Stimulated activated CD4-positive, alpha-beta T cell treated with anti-CD3 and anti-CD28 coated beads, Interleukin-2, amount 100 ng/mL, for 48 hours (primary cell): ENCODE measurements at regions not wholly inside any gene's neighbourhood (a gene's known extent, or its start where the extent isn't known, plus 50 kb on each side); places are given as distances from the start of the nearest gene placed in this dataset.
"Not testable (repeated sequence)": the region's sequence is repeated elsewhere in the genome, so short reads cannot be mapped to it uniquely, and the experiment has no call there.

Experiments
- DNase-seq, 2 donors: peaks; one replicate each; pipeline ENCODE4 v3.0.0-alpha.2; 2020

DNA sequence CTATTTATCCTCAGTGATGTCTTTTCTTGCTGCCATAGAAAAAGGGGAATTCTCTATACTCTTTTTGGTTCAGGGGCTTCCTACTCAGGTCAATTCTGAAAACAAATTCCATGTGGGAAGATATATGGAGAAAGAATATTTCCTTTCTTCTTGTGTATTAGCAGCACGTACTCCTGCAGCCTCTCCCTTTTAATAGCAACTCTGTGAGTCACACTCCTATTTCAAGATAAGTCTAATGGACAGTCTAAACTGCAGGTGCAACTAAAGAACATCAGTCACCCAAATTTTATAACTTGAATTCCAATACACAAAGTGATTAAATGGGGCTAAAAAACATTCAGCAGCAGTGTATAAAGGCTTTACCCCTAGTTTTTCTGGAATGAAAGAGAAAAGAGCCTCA is 942.2 kb downstream of the CNTNAP5 start:
- DNase-seq, result no peak

DNA sequence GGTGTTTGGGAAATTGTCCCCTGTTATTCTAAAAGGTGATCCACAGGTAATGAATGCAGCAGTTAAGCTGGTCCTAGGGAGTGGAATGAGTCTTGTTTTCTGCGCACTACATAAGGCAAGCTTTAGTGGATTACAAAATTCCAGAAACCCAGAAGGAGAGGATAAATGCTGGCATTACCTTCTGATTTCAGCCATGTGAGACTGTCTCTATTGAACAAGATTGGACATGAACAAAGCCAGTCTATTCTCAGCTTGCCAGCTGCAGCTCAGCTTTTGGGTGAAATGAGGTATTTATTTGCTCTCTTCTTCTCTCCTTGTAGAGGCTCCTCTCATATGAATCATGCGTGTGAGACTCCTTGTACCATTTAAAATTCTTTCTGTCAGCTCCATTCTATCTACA is 944.9 kb downstream of the CNTNAP5 start:
- no peak for DNase-seq

DNA sequence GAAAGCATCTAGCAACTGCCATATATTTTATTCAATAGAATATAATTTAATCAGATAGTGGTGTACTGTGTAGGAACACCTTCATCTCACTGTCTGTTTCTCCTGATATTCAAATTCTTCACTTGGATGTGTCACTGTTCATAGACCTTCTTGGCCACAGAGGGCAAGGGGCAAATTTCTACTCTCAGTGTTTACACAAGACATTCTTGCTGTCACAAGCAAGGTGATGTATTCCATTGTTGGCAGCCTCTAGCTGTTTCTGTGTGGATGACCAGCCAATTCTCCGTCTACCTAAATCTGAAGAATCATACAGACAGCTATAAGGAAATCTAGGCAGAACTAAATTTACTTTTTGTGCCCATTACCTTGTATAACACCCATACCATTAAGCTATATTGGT is 948.3 kb downstream of the CNTNAP5 start:
- no peak for DNase-seq

DNA sequence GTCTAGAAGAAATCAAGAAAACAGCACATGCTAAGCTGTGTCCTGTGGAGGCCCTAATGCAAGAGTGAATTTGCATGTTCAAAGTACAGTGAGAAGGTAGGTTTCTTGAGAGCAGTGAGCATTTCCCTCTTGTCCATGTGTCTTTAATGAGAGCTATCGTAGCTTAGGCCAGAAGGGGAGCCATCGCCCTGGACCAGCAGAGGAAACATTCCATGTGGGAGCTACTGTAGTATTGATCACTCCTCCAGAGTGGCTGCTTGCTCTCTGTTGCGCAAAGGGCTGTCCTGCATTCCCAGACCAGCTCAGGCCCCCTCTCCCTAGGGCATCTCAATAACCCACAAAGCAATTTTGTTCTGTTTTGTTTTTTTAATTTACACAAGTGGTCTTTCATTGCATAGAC is 950.1 kb downstream of the CNTNAP5 start:
- DNase-seq, result no peak

DNA sequence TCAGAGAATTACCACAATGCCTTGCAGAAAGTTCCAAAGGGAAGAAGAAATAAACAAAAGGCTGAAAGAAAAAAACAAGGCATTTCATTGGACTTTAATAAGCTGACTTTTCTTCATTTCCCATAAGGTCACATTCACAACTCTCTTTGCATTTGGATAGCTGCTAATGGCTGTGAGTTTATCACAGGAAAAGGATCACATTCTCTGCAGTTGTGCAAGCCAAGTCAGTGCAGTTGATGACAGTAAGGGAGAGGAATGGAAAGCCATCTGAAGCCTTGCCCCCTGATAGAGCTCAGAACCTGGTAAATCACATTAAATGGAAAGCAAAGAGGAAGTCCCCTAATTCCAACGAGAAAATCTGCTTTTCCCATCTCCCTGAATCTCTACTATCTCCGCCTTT is 950.6 kb downstream of the CNTNAP5 start:
- DNase-seq, result no peak

DNA sequence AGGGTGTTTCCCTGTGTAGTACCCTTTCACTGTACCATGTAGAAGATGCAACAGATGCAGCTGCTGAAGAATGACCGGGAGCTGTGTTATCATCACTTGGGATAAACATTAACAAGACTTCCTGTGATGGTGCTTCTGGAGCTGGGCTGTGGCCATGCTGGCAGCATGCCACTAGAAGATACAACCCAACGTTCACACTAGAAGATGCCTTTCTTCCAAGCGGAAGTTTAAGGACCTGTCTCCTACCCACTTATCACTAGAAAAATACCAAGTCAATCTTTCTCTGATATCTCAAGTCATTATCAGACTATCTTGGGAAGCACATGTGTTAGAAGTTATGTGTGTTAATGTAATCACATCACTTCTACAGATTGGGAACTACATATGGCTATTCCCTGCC is 953.5 kb downstream of the CNTNAP5 start:
- no peak for DNase-seq

DNA sequence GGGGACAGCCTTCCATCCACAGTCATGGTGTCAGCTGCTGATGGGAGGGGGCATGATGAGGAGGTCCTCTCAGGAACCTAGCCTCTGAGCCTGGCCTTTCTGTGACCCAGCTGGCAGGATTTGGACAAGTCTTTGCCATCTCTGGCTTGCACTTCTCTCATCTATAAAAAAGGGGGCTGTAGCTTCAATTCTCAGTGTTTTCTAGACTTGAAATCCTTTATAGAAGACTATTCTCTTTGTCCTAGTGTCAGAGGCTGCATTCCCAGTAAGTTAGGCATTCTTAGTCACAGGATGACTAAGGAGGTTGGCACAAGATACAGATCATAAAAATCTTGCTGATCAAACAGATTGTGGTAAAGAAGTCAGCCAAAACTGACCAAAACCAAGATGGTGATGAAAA is 958.5 kb downstream of the CNTNAP5 start:
- no peak for DNase-seq

DNA sequence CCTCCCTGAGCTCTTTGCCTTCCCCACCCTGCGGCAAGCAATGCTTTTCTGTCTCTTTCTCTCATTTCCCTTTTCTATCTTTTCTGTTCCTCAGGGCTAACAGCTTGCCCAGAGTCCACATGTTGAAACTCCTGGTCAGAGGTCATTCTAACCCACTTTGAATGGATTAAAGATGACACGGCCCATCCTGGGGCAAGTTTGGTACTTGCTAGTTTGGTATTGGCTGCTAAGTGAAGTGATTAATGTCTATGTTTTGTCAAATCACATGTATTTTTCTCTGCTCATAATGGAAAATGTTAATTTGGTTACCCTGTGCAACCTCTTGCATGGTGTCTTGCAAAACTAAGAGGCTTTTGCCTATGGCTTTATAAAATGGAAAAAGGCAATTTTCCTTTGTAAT is 960.2 kb downstream of the CNTNAP5 start:
- DNase-seq, result no peak

DNA sequence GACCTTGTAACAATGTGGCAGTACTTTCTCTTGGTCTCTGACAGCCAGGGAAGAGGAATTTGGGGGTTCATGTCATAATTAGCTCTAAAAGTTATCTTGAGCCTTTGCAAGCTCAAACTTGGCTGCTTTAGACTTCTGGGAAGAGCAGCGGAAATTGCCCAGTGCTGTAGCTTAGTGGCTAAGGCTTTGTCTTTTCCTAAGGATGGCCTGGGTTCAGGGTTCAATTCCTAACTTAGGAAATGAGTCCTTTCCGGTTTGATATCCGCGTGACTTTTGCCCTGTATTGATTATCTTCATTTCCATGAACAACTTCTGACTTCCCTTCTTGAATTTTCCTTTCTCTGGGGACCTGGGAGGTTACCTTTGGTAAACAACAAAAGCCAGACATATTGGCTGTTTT is 961.0 kb downstream of the CNTNAP5 start:
- no peak for DNase-seq

DNA sequence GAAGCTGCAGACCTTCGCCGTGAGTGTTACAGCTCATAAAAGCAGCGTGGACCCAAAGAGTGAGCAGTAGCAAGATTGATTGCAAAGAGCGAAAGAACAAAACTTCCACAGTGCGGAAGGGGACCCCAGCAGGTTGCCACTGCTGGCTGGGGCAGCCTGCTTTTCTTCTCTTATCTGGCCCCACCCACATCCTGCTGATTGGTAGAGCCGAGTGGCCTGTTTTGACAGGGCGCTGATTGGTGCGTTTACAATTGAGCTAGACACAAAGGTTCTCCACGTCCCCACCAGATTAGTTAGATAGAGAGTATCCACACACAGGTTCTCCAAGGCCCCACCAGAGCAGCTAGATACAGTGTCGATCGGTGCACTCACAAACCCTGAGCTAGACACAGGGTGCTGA is 961.8 kb downstream of the CNTNAP5 start:
- DNase-seq, result not testable (repeated sequence)

DNA sequence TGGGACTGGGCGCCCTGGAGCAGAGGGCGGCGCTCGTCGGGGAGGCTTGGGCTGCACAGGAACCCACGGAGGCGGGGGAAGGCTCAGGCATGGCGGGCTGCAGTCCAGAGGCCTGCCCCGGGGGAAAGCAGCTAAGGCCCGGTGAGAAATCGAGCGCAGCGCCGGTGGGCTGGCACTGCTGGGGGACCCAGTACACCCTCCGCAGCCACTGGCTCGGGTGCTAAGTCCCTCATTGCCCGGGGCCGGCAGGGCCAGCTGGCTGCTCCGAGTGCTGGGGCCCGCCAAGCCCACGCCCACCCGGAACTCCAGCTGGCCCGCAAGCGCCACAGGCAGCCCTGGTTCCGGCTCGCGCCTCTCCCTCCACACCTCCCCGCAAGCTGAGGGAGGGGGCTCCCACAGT is 962.3 kb downstream of the CNTNAP5 start:
- not testable (repeated sequence) for DNase-seq

DNA sequence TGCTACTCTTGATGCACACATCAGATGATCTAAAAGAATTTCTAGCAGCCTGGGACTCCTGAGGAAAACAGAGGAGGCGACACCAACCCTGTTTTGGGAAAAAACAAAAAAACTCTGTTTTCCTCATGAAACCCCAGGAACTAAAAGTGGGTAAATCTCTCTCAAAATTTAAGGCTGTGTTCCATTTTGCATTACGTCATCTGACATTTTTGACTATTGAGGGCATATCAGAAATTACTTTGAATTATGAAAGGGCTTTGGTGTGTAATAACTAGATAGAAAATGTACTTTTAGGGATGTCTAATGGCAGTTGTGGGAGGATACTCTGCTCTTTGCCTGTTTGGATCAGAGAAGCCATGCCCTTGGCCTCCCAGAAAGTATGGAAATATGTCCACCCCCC is 963.0 kb downstream of the CNTNAP5 start:
- no peak for DNase-seq

DNA sequence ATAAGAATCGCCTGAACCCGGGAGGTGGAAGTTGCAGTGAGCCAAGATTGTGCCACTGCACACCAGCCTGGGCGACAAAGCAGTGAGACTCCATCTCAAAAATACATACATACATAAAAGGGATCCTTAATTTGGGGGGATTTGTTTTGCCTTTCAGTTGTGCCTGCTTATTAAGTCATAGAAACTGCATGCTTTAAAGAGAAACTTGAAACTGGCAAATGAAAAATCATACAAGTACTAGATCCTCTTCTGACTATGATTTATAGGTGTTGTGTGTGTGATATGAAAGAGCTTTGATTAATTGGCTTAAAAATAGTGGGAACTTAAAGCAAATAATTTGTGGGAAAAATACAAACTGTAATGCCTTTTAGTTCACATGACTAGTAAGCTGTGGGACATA is 963.7 kb downstream of the CNTNAP5 start:
- no peak for DNase-seq

DNA sequence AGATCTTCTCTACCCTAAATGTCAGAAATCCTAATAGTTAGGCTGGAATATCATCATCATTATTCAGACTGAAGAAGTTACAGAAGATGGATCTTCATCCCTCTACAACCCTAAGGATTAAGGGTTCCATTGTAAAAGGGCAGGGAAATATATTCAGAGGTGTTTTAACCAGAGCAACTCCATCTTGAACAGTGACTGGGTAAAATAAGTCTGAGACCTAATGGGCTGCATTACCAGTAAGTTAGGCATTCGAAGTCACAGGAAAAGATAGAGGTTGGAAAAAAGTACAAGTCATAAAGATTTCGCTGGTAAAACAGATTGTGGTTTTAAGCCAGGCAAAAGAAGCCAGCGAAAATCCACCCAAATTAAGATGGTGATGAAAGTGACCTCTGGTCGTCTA is 968.7 kb downstream of the CNTNAP5 start:
- DNase-seq, result no peak

DNA sequence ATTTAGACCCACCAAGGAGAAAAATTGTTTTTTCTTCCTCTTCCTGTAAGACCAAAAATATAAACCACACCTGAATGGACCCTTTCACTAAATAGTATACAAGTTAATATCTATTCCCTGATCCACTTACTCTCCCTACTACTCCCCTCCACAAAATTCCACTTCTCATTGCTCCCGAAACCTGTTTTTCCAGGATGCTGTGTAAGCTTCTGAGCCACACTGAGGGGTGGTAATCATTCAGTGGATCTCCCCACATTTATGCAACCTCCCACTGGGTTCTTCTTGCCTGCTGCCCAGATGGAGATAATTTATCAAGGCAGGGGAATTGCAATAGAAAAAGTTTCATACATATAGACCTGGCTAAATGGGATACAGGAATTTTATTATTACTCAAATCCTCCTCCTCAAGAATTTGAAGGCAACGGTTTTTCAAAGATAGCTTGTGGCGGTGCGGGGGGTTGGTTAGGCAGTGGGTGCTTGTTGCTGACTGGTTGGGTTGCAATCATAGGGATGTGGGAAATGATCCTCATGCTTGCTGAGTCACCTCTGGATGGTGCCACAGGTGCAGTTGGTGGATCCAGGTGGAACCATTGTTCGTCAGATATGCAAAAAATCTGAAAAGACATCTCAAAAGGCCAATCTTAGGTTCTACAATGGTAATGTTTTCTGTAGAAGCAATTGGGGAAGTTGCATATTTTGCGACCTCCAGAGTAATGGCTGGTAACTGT is 970.3 kb downstream of the CNTNAP5 start:
- no peak for DNase-seq

DNA sequence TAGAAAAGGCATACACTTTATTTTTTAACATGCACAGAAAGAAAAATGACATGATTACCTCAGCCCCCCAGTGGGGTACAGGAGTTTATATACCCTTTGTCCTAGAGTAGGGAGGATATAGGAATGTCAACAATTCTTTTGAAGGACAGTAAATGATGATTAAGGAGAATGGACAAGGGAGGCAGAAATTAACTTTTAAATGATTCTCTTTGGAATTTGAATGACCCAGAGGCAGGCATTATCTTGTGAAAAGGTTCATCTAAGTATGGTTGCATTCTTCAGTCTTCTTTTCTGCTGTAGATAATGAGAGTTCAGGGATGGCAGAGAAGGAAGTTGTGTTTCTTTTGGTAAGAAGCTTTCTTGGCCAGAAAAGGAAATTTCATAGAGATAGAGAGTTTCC is 971.3 kb downstream of the CNTNAP5 start:
- no peak for DNase-seq

DNA sequence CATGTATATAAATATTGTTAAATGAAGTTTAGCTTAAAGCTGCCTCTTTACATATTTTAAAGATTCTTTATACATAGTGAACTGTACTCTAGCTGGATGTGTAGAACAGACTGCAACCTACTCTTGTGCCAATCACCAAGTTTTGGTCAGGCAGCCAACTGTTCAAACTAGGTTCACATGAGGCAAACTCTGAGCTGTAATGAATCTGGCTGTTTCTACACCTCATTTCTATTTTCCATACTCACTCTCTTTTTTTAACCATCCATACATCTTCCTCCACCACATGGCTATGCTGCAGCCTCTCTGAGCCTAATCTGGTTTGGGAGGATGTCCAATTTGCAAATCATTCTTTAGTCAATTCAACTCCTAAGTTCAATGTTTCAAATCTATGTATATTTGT is 974.8 kb downstream of the CNTNAP5 start:
- DNase-seq, result no peak

DNA sequence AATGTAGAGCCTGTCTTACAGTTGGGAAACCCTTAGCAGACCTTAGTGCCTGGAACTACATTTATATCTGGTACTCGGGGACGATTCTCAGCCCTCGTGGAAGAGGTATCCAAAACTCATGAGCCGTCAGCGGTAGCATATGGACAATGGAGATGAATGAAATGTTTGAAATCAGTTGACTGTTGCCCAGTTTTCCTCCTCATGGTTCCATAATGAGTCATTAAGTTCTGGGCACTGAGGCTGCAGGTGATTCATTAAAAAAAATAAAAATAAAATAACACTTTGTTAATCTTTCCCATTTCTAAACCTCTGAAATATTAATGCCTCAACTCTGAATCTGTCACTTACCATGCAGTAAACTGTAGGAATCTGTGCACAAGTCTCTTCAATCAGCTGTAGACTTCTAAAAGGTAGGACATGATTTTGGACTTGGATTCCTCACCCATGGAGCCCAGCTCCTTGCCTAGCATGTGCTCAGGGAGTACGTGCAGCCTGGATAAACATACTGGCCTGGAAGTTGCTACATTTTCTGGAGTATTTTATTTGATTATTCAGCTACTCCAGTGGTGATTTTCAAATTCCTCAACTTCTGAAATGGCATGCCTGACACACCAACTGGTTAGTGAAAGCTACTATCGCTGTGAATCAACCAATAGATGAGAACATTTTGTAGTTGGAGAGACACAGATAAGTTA is 979.2 kb downstream of the CNTNAP5 start:
- DNase-seq, result no peak

DNA sequence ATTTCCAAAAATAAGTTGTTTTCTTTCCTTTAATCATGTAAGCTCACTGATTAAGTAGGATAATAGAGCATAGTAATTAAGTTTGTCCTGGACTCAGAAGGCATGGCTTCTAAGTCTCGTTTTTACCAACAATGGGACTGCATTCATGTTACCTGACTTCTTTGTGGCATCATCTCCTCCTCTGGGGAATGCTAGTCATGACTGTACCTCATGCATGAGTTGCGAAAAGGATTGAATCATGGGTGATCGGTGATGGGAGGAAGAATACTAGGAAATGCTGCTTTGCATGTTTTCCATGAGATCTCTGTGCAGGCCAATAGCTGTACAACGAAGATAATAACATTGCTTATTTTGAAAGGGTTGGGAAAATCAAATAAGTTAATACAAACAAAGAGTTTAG is 981.6 kb downstream of the CNTNAP5 start:
- DNase-seq, result no peak

DNA sequence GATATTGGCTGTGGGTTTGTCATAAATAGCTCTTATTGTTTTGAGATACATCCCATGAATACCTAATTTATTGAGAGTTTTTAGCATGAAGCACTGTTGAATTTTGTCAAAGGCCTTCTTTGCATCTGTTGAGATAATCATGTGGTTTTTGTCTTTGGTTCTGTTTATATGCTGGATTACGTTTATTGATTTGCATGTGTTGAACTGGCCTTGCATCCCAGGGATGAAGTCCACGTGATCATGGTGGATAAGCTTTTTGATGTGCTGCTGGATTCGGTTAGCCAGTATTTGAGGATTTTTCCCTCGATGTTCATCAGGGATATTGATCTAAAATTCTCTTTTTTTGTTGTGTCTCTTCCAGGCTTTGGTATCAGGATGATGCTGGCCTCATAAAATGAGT is 1003.6 kb downstream of the CNTNAP5 start:
- DNase-seq, result not testable (repeated sequence)

DNA sequence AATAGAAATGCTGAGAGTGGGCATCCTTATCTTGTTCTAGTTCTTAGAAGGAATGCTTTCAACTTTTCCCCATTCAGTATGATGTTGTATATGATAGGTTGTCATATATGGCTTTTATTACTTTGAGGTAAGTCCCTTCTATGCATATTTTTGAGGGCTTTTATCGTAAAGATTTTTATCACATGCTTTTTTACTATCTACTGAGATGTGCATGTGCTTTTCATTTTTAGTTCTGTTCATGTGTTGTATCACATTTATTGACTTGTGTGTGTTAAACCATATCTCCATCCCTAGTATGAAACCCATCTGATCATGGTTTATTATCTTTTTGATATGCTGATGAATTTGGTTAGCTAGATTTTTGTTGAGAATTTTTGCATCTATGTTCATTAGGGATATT is 1008.8 kb downstream of the CNTNAP5 start:
- no peak for DNase-seq

DNA sequence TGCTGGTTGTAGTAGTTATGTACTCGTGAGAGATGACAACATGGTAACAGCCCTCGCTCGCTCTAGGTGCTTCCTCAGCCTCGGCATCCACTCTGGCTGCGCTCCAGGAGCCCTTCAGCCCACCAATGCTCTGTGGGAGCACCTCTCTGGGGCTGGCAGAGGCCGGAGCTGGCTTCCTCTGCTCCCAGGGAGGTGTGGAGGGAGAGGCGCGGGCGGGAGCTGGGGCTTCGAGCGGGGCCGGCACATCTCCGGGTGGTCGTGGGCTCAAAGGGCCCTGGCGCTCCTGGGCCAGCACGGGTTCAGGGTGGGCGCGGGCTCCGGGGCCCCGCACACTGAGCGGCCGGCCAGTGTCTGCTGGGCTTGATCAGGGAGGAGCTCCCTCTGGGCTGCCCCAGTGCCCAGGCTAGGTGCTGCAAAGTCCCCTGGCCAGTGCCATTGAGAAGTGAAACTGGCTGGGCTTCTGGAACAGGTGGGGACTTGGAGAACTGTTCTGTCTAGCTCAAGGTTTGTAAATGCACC is 1012.1 kb downstream of the CNTNAP5 start:
- no peak for DNase-seq

DNA sequence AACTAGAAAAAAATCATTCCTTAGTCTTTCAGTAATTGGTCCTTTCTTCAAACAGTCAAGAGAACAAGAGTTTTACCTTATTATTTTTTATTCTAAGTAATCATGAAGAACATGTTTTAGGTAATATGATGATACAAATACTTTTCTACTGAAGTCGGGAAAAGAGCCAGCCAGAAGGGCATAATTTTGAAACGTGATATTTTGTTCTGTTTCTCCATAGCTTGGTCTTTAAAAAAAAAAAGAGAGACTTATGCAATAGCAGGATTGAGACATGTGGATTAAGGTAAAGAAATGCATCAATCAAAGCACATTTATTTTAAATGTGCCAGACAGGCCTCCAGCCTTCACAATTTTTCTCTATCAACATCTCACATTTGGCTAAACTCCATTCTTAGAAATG is 1016.8 kb downstream of the CNTNAP5 start:
- no peak for DNase-seq

DNA sequence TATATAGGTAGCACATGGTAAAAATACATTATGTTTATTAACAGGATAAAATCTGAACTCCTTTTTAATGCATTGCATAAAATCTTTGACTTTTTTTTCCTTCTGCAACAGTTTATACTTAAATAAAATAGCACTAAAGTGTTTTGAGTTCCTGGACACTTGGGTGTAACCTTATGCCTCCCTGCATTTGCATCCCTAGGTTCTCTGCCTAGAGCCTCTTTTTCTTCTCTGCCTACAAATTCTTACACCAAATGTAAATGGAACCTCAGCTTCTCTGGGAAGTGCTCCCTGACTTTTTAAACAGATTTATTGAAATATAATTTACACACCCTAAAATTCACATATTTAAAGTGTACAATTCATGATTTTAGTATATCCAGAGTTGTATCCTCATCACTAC is 1017.6 kb downstream of the CNTNAP5 start:
- DNase-seq, result no peak
